ENCODE measurements at regions not wholly inside any gene's neighbourhood (a gene's known extent, or its start where the extent isn't known, plus 50 kb on each side); places are given as distances from the start of the nearest gene placed in this dataset.
"Not testable (repeated sequence)": the region's sequence is repeated elsewhere in the genome, so short reads cannot be mapped to it uniquely, and the experiment has no call there.

DNA sequence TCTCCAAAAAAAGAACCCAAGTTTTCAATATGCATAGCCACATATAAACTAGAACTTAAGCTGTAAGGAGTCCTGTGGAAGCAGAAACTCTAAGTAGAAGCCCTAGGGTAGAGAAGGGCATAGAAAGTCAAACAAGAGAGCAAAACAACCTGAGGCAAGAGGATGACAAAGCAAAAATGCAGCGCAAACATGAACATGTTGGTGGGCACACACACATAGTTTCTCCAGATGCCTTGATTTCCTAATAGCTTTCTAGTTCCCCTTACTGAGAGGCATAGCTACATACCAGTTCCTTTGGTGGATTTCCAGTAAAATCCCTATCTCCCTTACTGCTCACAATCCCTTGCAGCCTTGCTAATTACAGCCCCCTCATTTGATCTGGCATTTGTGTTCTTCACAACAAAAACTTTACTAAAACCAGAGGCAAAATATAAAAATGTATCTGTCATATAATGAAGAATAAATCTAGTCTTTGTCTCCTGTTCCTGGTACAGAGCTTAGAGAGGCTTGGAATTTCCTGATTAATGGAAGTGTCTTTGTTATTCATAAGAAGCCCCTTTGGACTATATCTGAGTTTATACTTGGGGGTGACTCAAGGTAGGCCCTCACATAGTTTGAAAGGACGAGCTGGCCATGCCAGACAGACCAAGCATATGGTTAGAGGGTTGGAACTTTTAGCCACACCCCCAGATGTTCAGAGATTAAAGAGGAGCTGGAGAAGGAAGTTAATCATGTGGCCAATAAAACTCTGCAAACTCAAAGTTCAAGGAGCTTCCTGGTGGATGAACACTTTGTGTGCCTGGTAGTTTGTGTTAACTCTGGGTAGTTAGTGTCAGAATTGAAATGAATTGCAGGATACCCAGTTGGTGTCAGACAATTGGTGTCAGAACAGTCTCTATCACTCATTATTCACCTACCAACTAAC lies 52.7 kb upstream of the ZCCHC13 start:
- peak; percentile 15 for DNase-seq (ENCODE audit: low spot score)

DNA sequence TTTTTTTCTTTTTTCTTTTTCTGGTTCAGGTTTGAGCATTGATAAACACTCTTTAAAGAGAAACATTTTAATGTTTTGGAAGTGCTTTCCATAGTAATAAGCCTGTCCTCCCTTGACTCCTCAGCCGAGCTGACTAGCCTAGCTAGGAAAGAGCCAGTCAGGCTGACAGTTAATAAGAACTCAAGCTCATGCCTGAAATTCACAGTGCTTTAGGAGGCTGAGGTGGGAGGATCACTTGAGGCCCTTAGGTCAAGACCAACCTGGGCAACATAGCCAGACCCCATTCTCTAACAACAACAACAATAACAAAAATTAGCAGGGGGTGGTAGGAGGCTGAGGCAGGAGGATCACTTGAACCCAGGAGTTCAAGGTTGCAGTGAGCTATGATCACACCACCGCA lies 53.4 kb upstream of the ZCCHC13 start:
- DNase-seq (ENCODE audit: low spot score): no peak

DNA sequence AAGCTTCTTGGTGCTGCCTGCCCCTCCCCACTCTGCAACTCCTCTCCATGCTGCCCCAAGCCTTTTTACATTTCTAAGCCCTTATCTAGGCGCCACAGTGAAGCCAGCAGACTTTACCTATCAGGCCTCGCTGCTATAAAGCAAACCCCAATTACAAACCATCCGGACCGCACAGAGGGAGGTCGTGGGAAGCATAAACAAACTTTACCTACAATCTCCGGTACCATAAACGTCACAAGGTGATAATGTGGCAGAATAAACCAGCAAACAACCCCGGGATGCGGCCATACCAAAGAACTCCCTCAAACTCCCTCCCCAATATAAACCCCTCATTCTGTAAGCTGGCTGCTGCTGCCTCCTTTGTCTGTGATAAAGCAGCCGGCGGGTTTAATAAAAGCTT lies 54.0 kb upstream of the ZCCHC13 start:
- DNase-seq (ENCODE audit: low spot score): no peak

DNA sequence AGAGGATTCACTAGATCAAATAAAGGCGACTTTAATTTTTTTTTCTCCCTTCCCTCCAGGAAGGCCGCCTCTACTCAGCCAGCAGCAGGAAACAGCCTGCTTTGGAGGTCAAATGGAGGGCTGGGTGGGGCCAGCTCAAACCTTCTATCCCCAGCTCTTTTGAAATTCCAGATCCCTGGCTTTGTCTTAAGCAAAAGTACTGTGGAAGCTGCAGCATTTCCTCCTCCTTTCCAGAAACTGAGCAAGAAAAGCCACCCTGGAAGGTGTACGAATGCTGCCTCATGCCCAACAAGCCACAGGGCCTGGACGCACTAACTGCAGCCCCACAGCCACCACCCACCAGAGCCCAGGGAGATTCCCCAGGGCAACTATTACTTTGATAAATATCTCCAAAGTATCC lies 55.1 kb upstream of the ZCCHC13 start:
- DNase-seq (ENCODE audit: low spot score): no peak

DNA sequence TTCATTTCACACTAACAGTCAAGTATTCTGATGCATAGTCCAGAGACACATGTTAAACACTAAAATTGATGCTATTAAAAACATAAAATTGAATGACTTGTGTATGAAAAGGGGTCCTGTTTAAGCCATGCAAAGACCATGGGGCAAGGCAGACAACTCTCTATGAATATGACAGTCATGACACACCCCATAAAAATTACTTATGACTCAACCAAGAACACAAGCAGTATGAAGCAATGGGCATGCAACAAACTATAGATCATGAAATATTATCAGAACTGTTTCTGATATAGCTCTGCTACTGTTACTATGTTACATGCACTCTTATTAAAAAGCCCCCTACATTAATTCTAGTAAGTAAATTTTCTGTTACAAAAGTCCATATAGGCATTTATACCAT lies 57.5 kb upstream of the ZCCHC13 start:
- DNase-seq (ENCODE audit: low spot score): no peak

DNA sequence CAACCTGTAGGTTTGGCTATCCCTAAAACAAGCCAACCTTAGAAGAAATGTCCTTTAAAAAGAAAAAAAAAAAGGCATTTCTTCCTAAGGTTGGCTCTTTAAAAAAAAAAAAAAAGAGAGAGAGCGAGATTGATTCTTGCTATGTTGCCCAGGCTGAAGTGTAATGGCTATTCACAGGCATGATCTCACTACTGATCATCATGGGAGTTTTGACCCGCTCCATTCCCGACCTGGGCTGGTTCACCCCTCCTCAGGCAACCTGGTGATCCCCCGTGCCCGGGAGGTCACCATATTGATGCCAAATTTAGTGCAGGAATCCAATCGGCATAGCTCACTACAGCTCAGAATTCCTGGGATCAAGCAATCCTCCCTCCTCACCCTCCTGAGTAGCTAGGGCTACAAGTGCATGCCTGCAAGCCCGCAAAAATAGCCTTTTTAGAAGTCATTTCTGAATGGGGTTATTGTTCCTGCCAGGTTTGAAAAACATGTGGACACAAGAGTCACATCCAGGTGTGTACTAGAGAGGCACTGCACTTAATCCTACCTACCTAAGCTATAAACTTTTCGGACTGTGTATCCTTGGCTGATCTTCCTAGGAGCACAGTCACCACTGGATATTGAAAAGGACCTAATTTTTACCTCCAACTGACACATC lies 61.4 kb upstream of the ZCCHC13 start:
- no peak for DNase-seq (ENCODE audit: low spot score)

DNA sequence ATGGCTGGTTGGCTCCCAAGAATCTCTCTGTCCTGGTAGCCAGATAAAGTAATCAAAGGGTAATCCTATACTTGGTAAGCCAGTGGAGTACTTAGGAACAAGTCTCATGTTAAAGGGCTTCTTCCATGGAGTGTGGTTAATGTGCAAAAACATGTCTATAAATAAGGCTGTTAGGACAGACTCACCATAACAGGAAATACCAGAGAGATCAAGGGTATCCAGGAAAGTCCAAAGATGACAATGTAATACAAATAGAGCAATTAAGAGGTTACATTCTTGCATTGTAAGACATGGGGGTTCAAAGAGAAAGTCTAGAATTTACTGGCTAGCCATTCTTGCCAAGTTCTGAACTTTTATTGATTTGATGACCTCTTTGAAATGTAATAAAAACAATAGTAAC lies 61.9 kb upstream of the ZCCHC13 start:
- no peak for DNase-seq (ENCODE audit: low spot score)

DNA sequence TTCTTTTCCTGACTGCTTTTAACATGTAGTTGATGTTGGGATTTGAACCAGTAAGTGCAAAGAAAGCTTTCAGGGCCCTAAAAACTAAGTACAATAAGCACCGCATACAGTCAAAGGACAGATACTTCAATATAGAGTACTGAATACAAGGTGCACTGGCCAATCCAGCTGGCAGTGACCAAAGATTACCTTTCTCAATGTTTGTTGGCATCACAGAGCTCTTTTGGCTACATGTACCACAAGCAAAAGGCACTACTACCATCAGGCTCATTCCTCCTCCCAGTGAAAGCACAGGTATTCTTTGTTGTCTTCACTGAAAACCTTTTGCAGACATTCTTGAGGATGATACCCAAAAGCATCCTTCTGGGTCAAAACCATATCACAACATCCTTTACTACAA lies 65.2 kb upstream of the ZCCHC13 start:
- DNase-seq (ENCODE audit: low spot score): no peak

DNA sequence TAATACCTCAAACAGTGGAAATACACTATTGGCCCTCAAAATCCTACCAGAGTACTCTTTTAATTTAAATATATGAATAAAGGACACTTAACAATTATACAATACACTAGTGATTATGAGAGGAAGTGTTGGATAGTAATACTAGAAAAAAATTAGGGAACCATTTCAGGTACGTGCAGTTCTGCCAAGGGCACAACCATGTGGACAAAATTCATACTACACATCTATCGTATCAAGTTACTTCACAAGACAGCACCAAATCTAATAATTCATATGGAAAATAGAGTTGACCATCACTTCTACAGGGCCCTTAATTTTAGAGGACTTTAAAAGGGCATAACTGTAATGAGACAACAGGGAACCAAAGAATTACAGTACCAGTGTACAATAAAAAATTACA lies 69.2 kb upstream of the ZCCHC13 start:
- no peak for DNase-seq (ENCODE audit: low spot score)

DNA sequence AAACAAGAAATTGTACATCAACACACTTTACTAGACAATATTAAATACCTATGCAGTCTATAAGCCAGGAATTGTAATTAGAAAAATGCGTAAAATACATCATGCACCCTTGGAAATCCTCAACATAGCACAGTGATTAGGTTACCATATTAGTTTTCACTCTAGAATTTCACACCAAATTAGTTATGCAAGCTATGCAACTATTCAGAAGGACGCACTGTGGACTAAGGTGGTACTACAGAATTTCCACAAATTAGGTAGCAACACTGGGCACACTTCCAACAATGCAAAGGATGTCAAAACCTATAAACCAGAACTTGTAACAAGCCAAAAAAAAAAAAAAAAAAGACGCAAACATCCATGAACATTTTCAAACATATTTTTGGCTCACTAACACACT lies 71.1 kb upstream of the ZCCHC13 start:
- DNase-seq (ENCODE audit: low spot score): no peak

DNA sequence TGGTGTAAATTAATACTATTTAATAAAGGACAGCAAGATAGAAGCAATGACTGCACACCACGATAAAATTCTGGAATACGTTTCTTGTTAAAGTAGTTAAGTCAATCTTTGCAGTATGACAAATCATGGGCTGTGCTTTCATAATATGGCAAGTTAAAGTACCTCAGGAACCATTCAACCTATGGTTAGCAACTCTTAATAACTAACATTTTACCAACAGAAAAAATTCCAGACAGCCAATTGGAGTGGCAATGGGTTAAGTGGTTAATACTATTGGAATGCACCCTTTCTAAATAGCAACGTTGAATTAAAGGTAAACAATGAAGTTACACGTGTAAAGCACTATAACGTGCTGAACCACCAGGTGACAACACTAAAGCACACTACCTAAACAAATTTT lies 72.4 kb upstream of the ZCCHC13 start:
- no peak for DNase-seq (ENCODE audit: low spot score)

DNA sequence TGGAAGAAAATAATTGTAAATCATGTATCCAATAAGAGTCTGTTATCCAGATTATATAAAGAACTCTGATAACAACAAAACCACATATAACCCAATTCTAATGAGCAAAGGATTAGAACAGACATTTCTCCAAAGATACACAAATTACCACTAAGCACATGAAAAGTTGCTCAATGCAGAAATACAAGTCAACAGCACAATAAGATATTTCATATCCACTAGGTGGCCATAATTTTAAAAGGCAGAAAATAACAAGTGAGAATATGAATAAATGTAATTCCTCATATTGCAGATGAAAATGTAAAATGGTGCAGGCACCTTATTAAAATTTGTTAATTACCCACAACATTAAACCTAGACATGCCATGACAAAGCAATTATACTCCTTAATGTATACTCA lies 73.9 kb upstream of the ZCCHC13 start:
- DNase-seq (ENCODE audit: low spot score): no peak

DNA sequence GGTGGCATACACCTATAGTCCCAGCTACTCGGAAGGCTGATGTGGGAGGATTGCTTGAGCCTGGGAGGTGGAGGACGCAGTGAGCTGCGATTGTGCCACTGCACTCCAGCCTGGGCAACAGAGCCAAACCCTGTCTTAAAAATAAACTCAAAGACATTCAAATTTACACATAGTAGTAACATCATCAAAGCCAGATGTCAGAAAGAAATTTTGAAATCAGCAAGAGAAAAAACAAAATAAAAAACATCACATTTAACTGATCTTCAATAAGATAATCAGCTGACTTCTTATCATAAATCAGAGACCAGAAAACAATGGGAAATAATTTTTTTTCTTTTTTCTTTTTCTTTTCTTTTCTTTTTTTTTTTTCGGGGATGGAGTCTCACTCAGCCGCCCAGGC lies 78.9 kb upstream of the ZCCHC13 start:
- DNase-seq (ENCODE audit: low spot score): no peak

DNA sequence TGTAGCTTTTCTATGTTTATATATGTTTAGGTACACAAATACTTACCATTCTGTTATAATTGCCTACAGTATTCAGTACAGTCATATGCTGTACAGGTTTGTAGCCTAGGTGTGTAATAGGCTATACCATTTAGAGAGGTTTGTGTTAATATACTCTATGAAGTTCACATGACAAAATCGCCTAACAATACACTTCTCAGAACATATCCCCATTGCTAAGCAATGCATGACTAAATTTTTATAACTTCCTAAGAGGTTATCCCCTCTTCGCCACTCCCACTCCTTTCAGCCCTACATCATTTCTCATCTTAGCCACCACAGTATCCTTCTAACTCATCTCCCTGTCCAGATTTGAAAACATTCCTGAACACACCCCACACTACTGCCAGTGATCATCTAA lies 83.7 kb upstream of the ZCCHC13 start:
- DNase-seq (ENCODE audit: low spot score): no peak

DNA sequence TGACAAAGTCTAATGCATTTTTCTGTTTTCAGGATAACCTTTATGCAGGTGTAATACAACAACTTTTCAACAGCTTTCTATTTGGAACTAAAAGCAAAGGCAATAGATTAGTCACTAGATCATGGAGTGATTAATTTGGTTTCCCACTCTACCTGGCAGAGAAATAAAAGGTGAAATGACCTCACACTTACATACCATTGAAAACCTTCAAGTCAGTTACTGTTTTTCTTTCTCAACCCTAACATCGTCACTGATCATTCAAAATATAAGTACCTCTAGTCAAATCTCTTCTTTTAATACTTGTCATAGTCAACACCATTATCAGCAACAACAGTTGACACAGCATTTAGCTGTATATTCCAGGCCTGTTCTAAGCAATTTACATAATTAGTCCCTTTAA lies 85.1 kb upstream of the ZCCHC13 start:
- no peak for DNase-seq (ENCODE audit: low spot score)

DNA sequence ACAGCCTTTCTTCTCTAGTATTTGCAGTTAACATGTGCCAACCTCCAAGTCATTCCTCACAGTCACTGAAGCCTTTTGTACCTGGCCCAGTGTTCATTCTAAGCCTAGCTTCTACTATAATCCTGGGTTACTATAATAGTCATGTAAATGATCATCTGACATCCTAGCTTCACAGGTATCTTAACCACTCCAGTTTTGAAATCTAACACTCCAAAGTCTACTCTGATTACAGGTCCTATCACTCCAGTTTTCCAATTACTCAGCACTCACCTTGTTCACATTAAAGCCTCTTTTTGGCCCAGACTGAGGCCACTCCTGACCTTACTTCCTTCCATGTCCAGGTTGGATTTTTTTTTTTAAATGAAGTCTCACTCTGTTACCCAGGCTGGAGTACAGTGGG lies 87.6 kb upstream of the ZCCHC13 start:
- DNase-seq (ENCODE audit: low spot score): no peak

DNA sequence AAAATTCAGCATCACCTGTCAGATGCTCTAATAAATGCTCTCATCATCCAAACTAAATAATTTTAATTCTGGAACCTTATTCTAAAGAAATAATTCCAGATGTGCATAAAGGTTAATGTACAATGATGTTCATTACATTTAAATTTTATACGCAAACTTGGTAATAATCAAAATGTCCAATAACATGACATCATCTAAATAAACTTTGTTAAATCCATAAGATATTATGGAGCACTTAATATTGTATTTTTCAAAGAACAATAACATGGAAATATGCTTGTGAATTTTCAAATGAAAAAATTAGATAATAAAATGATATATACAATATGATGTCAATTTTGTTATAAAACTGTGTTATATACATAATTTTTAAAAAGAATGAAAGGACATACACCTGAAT lies 92.1 kb upstream of the ZCCHC13 start:
- no peak for DNase-seq (ENCODE audit: low spot score)

DNA sequence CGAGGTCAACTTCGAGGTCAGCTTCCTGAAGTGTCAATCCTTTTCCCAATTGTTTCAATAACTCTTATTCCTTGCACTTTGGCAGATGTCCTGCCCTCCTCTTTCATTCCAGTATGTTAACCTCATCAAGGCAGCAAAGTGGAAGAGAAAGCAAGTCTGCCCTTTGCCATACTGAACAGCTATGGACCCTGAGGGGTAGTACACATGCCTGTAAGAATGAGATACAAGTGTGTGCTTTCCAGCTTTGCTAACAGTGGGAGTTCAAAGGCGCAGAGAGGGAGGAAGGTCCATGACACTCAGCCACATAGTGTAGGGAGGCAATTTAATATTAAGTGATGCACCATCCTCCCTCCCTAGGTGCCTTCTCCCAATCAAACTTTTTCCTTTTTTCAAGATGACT lies 96.4 kb upstream of the ZCCHC13 start:
- no peak for DNase-seq (ENCODE audit: low spot score)

DNA sequence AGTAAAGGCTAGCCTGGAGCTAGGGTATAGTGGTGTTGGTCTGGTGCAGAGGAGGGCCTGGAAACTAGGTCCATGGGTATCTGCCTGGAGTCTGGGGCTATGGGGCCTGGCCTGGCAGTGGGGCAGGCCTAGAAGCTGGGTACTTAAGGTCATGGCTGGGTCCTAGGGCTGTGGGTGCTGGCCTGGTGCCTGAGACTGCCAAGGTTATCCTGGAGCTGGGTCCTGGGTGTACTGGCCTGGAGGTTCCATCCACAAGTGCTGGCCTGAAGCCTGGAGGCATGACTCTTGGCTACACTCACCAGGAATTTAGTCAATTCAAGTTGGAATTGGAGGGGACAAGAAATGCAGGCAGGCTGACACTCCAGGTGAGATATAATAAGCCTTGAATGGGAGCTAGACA lies 108.4 kb upstream of the ZCCHC13 start:
- DNase-seq (ENCODE audit: low spot score): no peak

DNA sequence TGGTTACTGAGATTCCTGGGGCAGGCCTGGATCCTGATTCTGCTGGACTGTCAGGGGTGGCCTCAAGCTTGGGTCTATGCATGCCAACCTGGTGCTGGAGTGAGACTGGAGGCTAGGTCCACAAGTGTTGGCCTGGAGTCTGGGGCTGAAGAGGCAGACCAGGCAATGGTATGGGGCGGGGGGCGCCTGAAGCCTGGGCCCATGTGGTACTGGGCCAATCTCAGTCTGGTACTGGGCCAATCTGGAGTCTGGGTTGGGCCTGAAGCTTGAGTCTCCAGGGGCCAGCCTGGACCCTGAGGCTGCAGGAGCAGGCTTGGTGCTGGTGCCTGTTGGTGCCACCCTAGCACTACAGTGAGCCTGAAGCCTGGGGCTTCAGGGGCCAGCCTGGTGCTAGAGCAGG lies 108.9 kb upstream of the ZCCHC13 start:
- DNase-seq (ENCODE audit: low spot score): no peak

DNA sequence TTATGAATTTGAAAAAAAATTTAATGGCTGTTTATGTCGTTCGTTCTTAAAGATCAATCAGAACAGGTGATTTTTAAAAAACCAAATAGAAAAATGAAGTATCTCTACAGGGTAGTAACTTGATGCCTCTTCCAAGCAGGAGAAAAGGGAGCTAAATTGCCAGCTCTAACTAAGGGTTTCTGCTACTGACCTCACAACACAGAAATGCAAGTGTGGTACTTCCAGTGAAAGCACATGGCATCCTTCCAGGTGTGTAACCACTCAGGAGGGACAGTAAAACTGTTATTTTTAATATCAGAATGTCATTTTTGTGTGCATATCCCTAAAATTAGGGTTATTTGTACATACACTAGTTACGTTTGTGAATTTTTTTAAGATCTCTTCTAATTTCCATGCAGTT lies 116.8 kb upstream of the ZCCHC13 start:
- no peak for DNase-seq (ENCODE audit: low spot score)

DNA sequence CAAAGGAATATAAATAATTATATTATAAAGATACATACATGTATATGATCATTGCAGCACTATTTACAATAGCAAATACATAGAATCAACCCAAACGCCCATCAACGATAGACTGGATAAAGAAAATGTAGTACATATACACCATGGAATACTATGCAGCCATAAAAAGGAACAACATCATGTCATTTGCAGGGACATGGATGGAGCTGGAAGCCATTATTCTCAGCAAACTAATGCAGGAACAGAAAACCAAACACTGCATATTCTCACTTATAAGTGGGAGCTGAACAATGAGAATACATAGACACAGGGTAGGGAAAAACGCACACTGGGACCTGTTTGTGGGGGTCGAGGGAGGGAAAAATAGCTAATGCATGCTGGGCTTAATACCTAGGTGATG lies 120.9 kb upstream of the ZCCHC13 start:
- not testable (repeated sequence) for DNase-seq (ENCODE audit: low spot score)

DNA sequence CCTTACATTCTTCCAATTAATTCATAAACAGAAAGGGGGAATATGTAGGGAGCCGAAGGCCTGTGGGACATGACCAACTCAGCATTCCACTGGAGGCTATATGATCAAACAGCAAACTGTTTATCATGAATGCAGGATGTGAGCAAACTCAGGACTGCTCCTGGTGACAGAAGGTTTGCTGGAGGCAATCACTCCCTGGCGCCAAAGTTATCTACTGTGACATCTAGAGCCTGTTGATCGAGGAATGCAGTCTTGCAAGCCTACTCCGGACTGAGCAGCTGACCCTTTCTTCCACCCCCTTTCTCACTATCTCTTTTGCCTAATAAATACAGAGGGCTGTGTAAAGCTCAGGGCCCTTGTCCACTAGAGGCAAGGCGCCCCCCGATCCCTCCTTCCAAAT lies 122.0 kb upstream of the ZCCHC13 start:
- not testable (repeated sequence) for DNase-seq (ENCODE audit: low spot score)

DNA sequence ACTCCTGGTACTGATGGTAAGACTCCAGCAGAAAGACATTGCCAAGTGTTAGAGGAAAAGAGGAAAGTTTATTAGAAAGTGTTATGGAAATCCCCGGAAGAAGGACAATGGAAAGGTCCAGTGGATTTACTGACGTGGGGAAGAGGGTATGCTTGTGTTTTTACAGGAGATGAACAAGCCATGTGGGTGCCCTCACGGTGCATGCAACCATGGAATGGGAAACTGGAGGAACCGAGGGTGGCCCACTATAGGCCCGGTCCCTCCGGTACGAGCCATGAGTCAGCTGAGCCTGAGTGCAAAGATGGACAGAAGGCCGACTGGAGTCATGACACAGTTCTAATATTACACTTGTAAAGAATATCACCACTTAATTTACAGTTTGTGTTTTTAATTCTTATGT lies 123.3 kb upstream of the ZCCHC13 start:
- DNase-seq (ENCODE audit: low spot score): no peak
